Iris pigment epithelial cell (primary cell): ENCODE measurements at regions not wholly inside any gene's neighbourhood (a gene's known extent, or its start where the extent isn't known, plus 50 kb on each side); places are given as distances from the start of the nearest gene placed in this dataset.
A peak's percentile ranks its signal among the peaks of the same experiment; 100 is the strongest.
"Not testable (repeated sequence)": the region's sequence is repeated elsewhere in the genome, so short reads cannot be mapped to it uniquely, and the experiment has no call there.

ENCODE experiments used
- DNase-seq: peaks from one replicate; pipeline ENCODE4 v3.0.0-alpha.2; 2011; ENCODE audit warnings: low read depth

DNA sequence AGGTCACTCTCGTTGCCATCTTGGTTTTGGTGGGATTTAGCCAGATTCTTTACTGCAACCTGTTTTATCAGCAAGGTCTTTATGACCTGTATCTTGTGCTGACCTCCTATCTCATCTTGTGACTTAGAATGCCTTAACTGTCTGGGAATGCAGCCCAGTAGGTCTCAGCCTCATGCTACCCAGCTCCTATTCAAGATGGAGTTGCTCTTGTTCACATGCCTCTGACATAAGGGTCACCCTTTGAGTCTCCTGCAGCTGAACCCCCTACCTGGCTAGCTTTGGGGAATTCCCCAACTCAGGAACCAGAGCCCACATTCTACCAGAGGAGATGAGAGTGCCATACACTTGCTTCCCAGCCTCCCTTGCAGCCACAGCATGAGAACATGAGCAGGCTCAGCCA, 123.0 kb upstream of the ARHGEF3 start:
- DNase-seq = not testable (repeated sequence)

DNA sequence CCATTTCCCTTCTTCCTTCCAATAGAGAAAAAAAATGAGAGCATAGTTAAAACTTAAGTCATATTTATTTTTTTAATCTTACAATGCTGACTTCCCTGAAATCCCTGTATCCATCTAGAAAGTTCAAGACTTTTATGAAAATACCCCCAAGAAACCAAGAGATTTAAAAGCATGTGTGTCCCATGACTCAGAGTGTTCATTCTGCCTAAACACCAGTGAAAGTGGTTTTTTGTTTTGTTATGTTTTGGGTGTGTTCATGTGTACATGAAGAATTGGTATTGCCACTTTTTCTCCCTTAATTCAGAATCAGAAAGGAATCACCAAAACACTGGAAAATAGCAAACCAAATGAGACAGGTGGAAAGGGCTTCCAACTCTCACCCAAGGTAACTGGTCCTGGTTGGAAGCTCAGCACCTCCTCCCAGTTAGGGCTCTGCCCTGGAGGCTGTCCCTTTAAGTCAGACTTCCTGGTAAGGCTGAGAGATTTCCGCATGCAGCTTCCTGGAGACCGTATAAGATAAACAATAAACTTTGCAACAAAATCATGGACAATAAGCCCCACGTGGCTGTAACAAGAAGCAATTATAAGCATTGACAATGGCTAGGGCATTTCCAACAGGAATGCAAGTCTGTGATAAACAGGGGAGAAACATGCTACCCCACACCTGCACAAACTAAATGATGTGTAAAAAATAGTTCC, 121.9 kb upstream of the ARHGEF3 start:
- peak; percentile 63 for DNase-seq

DNA sequence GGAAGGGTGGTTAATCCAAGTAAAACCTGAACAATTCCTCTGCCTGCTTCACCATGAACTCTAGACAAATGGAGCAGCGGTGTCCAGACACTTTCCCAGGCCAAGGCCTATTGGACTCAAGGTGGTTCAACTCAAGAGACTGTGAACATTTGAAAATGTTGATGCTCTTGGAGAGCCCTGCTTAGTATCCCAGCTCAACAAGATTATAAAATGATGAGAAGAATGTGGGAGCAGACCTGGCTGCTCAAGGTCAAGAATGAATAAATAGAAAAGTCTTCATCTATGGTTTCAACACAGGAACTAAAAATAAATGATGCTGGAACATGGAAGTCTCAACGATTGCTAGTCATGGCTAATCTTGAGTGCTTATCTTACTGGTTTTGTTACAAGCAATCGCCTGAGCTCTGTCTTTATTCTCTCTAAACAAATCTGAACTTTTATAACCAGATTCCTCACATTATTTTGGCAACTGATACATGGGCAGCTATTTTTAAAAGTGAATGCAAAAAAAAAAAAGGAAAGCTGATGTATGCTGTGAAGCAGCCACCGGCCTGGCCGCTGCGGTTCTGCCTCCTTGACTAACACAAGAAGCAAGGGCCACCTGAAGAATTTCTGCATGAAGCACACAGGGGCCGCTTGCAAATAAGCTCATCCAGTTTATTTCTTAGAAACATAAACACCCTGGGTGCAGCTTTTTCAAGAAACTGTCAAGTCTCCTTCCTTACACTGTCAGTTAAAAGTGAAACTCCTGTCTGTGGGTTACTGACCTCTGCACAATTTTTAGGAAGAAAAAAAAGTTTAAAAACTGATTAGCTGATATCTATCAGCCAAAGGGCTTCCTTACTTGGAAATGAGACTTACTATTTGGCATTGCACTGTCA, 120.1 kb upstream of the ARHGEF3 start:
- peak; percentile 77 for DNase-seq

DNA sequence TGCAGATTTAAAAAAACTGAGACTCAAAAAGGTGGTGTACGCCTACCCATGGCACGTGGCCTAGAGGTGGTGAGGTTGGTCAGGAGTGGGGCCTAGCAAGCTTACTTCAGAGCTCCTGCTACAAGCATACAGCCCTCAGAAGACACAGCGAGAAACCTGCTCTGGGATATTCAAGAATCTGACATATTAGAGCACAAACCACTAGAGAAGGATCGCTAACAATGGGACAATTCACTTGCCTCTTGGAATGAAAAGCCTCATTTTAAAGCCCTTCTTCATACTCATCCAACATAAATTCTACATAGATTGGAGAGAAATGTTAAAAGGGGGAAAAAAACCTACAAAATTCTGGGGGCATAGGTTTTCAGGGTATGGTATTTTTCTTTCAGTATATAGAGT, 118.0 kb upstream of the ARHGEF3 start:
- DNase-seq = no peak

DNA sequence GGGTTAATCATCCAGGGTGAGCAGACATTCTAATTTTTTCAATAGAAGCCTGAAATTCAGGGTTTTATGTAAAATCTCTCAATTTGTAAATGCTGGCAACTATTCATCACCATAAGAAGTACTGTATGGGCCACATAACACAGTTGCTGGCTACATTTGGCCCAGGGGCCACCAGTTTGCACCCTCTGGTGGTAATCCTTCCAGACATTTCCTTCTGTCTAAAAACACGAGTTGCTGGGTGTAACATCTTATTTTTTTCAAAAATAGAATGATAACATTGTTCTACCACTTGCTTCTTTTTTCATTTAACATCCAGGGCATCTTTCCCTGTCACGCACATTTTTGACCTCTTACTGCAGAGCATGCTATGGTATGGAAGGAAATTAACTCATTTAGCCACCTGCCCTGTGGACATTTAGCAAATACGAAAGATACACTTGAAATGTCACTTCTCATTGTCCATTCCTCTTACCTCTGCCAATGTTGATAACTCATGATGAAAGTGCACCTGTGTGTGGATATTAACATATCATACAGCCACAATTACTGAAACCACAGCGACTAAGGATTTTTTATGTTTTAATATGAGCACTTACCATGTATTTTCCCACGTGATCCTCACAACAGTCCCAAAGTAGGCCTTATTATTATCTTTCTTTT, 117.5 kb upstream of the ARHGEF3 start:
- DNase-seq = no peak

DNA sequence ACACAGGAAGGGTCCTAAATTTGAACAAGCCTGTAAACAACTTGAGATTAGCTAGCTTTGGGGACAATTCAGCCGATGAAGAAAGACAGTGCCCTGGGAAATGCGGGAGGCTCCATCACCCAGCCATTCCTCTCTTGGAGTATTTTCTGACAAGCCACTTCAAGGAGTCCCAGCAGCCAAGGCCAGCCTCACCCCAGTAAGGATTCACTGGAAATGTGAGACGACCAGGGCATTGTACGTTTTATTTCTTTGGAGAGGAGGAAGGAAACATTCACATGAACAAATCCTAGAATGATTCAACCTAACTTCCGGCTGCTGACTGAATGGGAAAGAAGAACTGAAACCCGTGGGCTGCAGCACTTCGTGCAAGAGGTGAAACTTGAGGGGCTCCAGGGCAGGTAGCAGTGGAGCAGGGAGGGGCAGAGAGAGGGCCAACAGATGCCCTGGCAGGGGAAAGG, 116.4 kb upstream of the ARHGEF3 start:
- no peak for DNase-seq

DNA sequence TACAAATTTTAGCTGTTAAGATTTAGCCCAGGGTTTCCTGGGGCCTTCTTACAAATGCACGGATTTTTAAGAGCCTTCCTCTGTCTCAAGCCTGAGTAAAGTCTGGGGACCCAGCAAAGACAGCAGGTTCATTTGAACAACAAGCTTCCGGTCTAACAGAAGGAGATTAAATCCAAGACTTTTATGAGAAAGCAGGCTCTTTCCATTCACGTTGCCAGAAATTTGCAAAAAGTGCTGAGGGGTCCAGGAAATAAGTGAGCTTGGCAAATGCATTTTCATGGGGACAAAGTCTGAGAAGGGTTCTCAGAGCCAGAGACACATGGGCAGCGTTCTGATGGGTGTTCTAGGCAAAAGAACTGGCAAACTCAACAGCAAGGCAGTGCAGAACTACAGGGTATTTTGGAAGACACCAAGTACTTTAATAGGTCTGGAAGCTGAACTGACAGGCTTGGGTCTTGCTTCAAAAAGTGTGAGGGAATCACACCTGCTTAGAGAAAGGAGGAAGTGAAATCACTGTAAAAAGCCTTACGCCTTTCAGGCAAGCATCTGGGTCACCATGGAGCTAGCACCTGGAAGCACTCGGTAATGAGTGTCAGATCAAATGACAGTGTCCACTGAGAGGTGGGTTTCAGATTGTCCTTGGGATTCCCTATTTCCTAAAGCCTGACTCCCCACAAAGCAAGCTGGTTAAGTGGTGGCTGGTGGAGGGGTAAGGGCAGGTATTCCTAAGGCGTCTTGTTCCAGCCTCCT, 115.8 kb upstream of the ARHGEF3 start:
- no peak for DNase-seq

DNA sequence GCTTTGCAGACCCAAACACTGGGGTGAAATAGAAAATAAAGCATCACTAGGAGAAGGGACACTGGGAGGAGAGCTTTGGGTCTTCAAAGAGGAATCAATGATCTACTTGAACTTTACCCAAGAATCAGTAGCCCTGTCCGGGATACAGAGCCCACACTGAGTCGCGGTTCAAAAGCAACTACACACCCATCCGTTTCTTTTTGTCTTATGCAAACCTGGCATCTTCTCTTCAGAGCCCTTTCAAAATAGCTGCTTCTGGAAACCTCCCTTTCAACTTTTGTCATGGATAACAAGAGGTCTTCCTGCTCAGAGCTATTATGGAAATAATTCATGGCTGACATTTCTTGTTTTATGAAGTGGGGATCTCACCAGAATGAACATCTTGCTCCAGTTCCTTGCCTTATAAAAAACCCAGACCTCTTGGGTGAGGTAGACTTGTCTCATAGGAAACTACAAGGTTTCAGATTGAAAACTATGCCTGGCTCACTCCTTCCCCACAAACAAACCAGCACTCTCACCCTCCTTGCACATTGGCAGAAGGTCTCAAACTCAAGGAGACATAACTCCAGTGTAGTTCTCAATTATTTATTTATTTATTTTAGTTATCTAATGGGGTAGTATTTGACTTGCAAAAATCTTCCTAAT, 115.1 kb upstream of the ARHGEF3 start:
- no peak for DNase-seq

DNA sequence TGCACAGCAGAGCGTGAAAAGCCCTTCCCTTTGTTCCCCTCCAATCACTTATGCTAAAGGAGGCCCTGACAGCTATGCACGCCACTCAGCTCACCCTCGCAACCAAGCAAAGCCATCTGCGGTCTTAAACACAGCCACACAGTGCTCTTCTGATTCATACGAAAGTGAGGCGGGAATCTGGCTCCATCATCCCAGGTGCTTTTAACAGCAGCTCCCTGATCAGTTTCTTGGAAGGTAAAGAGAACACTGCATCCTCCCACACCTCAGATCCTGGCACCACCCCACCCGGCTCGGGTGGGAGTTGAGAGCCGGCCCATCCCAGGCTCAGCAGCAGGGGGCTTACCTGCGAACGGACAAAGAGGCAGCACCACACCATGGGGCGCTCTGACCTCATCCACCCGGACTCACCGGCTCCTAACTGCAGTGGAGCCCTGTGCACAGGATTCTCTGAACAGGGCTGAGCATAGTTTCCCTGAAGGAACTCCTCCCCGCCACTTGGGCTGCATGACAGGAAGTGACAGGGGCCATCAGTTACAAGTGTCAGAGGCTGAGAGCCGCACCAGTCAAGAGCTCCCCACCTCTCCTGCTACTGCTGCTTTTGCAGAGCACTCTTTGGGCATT, 114.3 kb upstream of the ARHGEF3 start:
- DNase-seq = no peak

DNA sequence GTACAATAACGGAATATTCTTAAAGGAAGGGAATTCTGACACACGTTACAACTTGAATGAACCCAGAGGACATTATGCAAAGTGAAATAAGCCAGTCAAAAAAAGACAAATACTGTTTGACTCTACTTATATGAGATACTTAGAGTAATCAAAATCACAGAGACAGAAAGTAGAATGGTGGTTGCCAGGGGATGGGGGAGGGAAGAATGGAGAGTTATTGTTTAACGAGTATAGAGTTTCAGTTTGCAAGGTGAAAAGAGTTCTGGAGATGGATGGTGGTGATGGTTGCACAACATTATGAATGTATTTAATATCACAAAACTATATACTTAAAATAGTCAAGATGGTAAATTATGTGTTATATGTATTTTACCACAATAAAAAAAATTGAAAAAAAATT, 112.9 kb upstream of the ARHGEF3 start:
- no peak for DNase-seq

DNA sequence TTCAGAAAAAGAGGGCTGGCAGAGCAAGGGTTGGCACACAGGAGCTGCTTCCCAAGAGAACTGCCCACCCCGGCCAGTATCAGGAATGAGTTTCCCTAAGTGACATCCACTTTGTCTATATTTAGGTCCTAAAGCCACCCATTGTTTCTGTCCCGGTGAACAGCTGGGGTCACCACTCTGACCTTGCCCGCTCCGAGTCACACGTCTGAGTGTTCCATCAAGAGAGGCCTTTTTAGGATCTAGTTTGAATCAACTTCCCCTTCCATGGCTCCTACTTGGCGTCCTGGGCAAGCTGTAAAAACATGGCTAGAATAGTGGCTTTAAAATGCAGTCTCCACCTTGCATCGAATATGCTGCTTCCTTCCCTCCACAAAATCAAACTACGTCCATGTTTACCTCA, 109.6 kb upstream of the ARHGEF3 start:
- no peak for DNase-seq

DNA sequence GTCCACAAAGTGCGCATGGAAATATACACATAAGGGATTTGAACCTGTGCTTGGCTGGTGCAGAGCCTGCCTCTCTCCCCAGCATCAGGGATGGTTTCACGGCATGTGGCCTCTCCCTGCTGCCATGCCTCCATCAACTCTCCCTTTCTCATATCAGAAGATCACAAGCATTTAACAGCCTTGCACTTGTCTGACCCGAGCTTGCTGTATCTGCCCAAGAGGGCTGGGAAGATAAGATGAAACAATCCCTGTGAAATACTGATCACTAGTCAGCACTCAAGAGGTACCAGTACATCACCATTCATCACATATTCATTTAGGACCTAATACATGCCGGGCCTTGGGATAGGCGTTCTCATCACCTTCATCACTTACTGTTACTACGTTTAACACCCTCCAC, 107.6 kb upstream of the ARHGEF3 start:
- no peak for DNase-seq

DNA sequence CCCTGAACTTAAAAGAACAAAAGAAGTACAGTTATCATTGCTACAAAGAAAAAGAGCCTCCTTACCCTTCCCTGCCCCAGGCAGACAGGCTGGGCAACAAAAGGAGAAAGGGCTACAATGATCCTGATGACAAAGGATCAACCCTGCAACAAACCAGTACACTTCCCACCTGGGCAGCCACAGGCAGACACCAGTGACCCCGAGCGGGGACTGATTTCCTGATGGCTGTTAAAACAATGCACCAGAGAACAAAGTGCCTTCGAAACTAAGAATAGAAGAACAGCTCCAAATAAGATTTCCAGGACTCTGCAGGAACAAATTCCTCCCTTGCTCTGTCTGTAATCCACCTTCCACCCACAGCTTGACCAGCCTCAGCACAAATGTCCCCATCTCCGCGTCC, 106.3 kb upstream of the ARHGEF3 start:
- DNase-seq = no peak

DNA sequence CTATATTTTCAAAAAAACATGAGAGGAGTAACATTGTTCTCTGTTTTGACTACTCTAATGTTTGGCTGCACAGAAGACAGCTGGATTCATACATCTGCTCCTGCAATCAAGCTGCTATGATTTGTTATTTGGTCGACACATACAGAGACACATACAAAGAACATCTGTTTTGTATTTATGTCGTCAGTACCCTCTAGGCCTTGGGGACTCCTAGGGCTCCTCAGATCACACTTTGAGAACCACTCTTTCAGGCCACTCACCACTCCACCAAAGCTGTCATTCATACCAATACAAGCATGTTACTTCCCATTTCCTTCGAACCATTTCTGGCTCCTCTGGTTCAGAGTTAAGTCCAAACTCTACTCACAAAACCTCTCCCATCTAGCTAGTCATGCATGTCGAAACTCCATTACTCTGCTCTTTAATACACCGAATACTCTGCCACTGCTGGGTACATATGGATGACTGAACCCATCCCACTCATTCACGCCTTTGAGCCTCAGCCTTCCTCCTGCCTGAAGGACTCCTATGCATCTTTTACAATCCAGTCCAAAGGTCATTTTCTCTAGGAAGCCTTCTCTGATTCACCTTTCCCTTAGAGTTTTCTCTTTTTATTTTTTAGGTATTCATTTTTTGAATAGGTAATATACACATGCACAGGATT, 102.9 kb upstream of the ARHGEF3 start:
- DNase-seq = no peak

DNA sequence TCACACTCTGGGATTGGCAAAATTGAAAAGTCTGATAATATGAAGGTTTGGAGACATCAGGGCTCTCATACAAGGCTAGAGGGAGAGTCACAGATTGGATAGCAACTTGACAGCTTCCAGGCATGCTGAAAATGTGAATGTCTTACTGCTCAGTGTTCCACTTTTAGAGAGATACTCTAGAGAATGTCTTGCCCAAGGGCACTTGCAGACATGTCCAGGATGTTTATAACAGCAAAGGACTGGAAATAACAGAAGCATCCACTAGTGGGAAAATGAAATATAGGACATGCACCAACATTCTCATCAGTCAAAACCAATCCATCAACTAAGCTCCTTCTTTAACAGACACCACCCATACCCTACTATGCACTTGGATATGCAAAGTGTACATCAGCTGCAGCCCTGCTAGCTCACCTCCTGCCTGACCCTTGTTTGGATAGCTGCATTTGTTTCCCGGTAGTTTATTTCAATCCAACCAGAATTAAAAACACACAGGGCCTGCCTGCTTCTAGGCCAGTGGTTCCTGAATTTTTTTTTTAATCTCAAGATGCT, 101.6 kb upstream of the ARHGEF3 start:
- no peak for DNase-seq

DNA sequence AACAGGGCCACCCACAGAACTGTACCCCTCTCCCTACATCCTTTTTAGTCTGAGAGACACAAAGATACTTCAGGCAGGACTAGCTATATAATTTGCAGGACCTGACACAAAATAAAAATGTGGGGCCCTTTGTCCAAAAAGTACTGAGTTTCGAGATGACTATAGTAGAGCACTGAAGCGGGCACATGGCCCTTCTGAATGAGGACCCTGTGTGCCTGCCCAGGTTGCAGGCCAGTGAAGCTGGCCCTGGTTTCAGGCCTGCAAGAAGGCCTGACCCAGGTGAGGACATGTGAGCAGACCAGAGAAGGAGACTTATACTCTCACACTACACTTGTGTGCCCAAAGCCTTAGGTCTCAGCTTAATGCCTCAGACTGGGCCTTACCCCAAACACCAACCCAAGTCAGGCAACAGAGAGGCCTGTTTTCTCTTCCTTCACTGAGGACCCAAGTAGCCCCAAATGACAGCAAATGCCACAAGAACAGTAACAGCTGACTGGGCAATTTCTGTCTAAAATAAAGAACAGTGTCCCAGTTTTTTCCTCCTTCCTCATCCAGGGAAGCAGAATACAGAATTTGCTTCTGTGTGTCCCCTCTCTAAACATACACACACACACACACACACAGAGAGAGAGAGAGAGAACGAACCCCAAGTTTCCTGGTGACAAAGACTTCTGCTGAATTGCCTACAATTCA, 100.9 kb upstream of the ARHGEF3 start:
- no peak for DNase-seq

DNA sequence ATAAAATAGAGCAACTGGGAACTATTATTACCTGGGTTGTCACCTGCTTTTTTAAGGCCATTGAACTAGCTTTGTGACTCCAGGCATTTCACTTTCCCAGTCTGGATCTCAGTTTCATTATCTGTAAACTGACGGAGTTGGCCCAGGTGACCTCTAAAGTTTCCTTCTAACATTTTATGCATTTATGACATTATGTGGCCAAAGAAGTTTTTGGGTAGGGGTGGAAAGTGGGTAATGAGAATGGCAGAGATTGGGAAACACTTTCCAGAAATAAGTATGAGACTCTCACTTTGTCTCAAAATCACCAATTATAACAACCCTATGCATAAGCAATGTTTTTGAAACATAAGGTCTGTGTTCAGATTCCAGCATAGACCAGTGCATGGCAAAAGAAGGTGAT, 99.1 kb upstream of the ARHGEF3 start:
- no peak for DNase-seq

DNA sequence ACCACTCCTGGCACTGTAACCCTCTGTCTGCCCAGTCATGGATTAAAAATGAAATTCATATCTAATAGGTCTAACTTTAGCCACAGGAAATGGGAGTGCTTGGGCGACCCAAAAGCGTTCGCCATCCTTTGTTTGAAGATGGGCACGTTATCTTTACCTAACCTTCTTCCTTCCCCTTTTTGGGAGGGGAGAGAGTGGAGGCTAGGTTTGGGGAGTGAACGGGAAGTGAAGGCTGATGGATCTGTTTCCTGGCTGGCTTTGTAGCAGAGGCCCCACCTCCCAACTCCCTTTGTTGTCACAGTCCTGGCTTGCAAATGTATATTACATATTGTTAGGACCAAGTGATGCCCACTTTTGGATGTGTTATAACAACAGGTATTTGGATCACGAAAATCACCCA, 98.1 kb upstream of the ARHGEF3 start:
- DNase-seq = no peak

DNA sequence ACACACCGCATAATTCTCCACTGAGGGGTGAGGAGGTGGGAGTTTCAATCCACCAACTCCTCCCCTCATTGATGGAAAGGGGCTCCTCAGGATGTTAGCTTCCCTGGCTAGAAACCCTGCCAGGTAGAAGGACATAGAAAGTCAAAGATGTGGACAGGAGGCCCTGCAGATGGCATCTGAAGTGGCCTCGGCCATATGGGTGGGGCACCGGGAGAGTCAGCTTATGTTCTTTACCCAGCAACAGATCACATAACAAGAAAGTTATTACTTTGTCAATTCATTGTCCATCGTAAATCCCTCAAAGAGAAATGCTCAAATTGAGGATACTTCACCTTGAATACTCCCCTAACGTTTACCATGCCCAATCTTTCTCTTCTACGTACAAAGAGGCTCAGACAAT, 97.3 kb upstream of the ARHGEF3 start:
- no peak for DNase-seq

DNA sequence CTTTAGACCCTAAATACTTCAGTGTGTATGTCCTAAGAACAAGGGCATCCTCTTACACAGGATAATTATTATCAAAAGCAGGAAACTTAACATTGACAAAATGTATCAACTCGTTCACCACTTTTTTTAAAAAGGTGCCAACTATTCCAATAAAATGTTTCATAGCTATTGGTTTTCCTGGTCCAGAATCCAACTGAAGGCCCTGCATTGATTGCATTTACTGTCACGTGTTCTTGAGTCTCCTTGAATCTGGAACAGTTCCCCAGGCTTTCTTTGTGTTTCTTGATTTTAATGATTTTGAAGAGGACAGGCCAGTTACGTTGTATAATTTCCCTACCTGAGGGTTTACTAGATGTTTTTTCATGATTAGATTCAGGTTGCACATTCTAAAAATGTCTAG, 94.6 kb upstream of the ARHGEF3 start:
- no peak for DNase-seq
